ENCODE measurements at regions not wholly inside any gene's neighbourhood (a gene's known extent, or its start where the extent isn't known, plus 50 kb on each side); places are given as distances from the start of the nearest gene placed in this dataset.

GRCh38 chr9:95587021-95587964 is 70.5 kb upstream of the PTCH1 start:
- CTCF ChIA-PET: no interaction called here
- no TSS peak for BruUV-seq (replicated peaks)
- H3K36me3 ChIP-seq (ENCODE audit: insufficient read depth, low read length, poor library complexity, severe bottlenecking): no peaks in the 10 kb centered on the region
- intact Hi-C loops (cut with micrococcal nuclease; ENCODE audit: unreplicated experiment): no loop called here
- no peak overlapping the region for H3K27ac ChIP-seq (ENCODE audit: low read depth, low read length, poor library complexity, severe bottlenecking)
- no peak for DNase-seq (ENCODE audit: low spot score)
- POLR2A ChIA-PET (ENCODE audit: low non-redundant PET): no interaction called here
- TF ChIP-seq CTCF (conservative IDR thresholded peaks at IDR 0.05; ENCODE audit: low read depth, low read length) (no peak), EZH2 (IDR thresholded peaks at IDR 0.05; ENCODE audit: borderline replicate concordance, low read depth, low read length, poor library complexity, severe bottlenecking) (no peak)
- no peaks in the 10 kb centered on the region for H3K27me3 ChIP-seq (replicated peaks; ENCODE audit: insufficient read depth, low read depth, low read length, poor library complexity)
- H3K4me3 ChIP-seq (ENCODE audit: low read depth, low read length, poor library complexity, severe bottlenecking): no peak overlapping the region
- no peaks in the 10 kb centered on the region for H3K4me1 ChIP-seq (ENCODE audit: insufficient read depth, low read length, poor library complexity, severe bottlenecking)
- H3K9me3 ChIP-seq (ENCODE audit: low read depth, low read length, poor library complexity, severe bottlenecking): no peaks in the 10 kb centered on the region

- TF ChIP-seq CTCF (conservative IDR thresholded peaks at IDR 0.05; ENCODE audit: low read depth, low read length): no peak
- TF ChIP-seq EZH2 (IDR thresholded peaks at IDR 0.05; ENCODE audit: borderline replicate concordance, low read depth, low read length, poor library complexity, severe bottlenecking): no peak
- no peak for DNase-seq (ENCODE audit: low spot score)
- Histone ChIP-seq H3K9me3 (ENCODE audit: low read depth, low read length, poor library complexity, severe bottlenecking) (no peaks in the 10 kb centered on the region), H3K4me1 (ENCODE audit: insufficient read depth, low read length, poor library complexity, severe bottlenecking) (peaks cover 7% of the 10 kb centered on the region), H3K27ac (ENCODE audit: low read depth, low read length, poor library complexity, severe bottlenecking) (no peak overlapping the region), H3K27me3 (replicated peaks; ENCODE audit: insufficient read depth, low read depth, low read length, poor library complexity) (no peaks in the 10 kb centered on the region), H3K4me3 (ENCODE audit: low read depth, low read length, poor library complexity, severe bottlenecking) (no peak overlapping the region), H3K36me3 (ENCODE audit: insufficient read depth, low read length, poor library complexity, severe bottlenecking) (no peaks in the 10 kb centered on the region)
- no TSS peak for BruUV-seq (replicated peaks)
- ChIA-PET CTCF (no interaction called here), POLR2A (ENCODE audit: low non-redundant PET) (no interaction called here)
- intact Hi-C loops (cut with micrococcal nuclease; ENCODE audit: unreplicated experiment): no loop called here
Observed at GRCh38 chr9:95586326-95586725, 69.6 kb upstream of the PTCH1 start.

DNA sequence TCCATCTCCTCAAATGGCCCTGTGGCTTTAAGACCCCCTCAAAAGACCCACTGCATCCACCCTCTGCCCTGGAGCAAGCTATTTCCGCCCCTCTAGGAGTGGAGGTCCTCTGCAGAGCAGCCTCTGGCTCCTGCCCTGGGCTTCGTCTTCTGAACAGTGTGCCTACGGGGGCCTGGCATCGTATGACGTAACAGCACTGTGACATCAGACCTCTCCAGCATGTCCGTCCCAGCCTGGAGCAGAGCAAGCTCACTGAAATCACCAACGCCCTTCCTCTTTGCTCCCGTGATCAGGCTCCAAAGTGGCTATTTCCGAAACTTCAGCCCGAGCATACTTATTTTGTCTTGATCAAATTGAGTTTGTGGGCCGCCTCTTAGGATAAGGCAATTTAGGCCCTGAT is 69.1 kb upstream of the PTCH1 start:
- no peak for TF ChIP-seq CTCF (conservative IDR thresholded peaks at IDR 0.05; ENCODE audit: low read depth, low read length)
- TF ChIP-seq EZH2 (IDR thresholded peaks at IDR 0.05; ENCODE audit: borderline replicate concordance, low read depth, low read length, poor library complexity, severe bottlenecking): no peak
- Histone ChIP-seq H3K27me3 (replicated peaks; ENCODE audit: insufficient read depth, low read depth, low read length, poor library complexity) (no peaks in the 10 kb centered on the region), H3K4me1 (ENCODE audit: insufficient read depth, low read length, poor library complexity, severe bottlenecking) (peaks cover 7% of the 10 kb centered on the region), H3K4me3 (ENCODE audit: low read depth, low read length, poor library complexity, severe bottlenecking) (no peak overlapping the region), H3K27ac (ENCODE audit: low read depth, low read length, poor library complexity, severe bottlenecking) (no peak overlapping the region), H3K36me3 (ENCODE audit: insufficient read depth, low read length, poor library complexity, severe bottlenecking) (no peaks in the 10 kb centered on the region), H3K9me3 (ENCODE audit: low read depth, low read length, poor library complexity, severe bottlenecking) (no peaks in the 10 kb centered on the region)
- ChIA-PET POLR2A (ENCODE audit: low non-redundant PET) (no interaction called here), CTCF (no interaction called here)
- intact Hi-C loops (cut with micrococcal nuclease; ENCODE audit: unreplicated experiment): no loop called here
- DNase-seq (ENCODE audit: low spot score): no peak
- no TSS peak for BruUV-seq (replicated peaks)

All from A673 (cell line).